ENCODE measurements at regions not wholly inside any gene's neighbourhood (a gene's known extent, or its start where the extent isn't known, plus 50 kb on each side); places are given as distances from the start of the nearest gene placed in this dataset.

DNA sequence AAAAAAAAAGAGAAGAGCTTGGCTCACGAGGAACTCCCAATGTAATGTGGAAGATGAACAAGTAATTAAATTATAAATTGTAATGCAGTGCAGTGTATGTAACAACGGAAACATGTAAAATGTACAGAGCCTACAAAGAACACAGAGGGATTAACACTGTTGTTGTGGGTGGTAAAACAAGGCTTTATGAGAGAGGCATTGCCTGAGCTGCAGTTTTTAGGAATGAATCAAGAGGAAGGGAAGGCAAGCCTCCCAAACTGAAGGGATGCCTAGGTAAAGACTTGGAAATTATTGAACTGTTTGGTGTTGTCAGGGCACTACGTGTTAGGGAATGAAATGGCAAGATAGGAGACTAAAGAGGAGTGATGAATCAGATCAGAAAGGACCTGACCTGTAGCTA is 213.7 kb downstream of the HTR7 start:
- TF ChIP-seq, protein P1, sequence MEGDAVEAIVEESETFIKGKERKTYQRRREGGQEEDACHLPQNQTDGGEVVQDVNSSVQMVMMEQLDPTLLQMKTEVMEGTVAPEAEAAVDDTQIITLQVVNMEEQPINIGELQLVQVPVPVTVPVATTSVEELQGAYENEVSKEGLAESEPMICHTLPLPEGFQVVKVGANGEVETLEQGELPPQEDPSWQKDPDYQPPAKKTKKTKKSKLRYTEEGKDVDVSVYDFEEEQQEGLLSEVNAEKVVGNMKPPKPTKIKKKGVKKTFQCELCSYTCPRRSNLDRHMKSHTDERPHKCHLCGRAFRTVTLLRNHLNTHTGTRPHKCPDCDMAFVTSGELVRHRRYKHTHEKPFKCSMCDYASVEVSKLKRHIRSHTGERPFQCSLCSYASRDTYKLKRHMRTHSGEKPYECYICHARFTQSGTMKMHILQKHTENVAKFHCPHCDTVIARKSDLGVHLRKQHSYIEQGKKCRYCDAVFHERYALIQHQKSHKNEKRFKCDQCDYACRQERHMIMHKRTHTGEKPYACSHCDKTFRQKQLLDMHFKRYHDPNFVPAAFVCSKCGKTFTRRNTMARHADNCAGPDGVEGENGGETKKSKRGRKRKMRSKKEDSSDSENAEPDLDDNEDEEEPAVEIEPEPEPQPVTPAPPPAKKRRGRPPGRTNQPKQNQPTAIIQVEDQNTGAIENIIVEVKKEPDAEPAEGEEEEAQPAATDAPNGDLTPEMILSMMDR (IDR thresholded peaks at IDR 0.05; ENCODE audit: low read depth, low read length, missing control alignments), result no peak
- H3K4me3 ChIP-seq (ENCODE audit: low read depth, low read length), result no peak overlapping the region

GRCh38 chr10:90650858-90651257 is 207.0 kb downstream of the HTR7 start:
- TF ChIP-seq, protein P1 (IDR thresholded peaks at IDR 0.05; ENCODE audit: low read depth, low read length, missing control alignments), result no peak
- DNase-seq (ENCODE audit: low read depth), result no peak
- no peak overlapping the region for H3K4me3 ChIP-seq (ENCODE audit: low read depth, low read length)

More for the DNA sequence above, 213.7 kb downstream of the HTR7 start:
- DNase-seq (ENCODE audit: low read depth), result no peak

- no peak for DNase-seq (ENCODE audit: low read depth)
- TF ChIP-seq, protein P1 (IDR thresholded peaks at IDR 0.05; ENCODE audit: low read depth, low read length, missing control alignments), result peak; percentile 49
- H3K4me3 ChIP-seq (ENCODE audit: low read depth, low read length), result no peak overlapping the region
These were observed 205.3 kb downstream of the HTR7 start for GRCh38 chr10:90652519-90652918.

DNA sequence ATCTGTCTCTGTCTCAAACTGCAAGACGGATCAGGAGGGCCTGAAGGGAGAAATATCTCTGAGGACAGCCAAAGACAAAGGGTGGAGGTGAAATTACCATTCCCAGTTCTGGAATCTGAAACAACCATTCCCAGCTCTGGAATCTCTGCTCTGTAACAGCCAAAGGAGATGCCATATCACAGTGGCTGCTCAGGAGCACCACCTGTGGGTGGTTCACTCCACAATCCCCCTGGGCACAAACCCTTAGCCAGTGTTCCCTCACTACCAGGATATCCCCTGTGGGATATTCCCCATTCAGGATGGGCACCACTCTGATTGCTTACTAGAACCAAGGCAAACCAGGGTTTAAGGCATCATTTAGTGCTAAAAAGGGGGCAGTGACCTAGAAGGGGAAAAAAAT is 199.0 kb downstream of the HTR7 start:
- DNase-seq (ENCODE audit: low read depth), result no peak
- TF ChIP-seq, protein P1 (IDR thresholded peaks at IDR 0.05; ENCODE audit: low read depth, low read length, missing control alignments), result peak; percentile 34

DNA sequence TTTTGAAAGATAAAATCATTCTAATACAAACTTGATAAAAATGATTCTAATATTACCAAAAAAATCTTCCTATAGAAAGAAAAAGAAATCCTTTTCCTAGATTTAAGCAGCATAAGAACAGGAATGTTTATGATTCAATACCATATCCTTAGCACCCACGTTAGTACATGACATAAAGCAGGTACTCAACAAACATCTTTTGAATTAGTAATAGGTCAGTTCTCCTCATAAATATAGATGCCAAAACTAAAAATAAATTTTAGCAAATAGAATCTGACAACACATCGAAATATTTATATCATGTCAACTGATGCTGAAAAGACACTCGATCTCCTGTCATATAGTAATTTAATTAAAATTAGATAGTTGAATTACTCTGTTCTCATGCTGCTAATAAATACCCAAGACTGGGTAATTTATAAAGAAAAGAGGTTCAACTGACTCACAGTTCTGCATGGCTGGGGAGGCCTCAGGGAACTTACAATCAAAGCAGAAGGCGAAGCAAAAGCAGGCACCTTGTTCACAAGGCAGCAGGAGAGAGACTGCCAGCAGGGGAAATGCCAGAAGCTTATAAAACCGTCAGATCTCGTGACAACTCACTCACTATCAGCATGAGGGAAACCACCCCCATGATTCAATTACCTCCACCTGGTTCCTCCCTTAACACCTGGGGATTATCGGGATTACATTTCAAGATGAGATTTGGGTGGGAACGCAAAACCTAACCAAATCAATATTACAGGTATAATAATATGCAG is 191.8 kb downstream of the HTR7 start:
- no peak overlapping the region for H3K4me3 ChIP-seq (ENCODE audit: low read depth, low read length)
- DNase-seq (ENCODE audit: low read depth), result no peak
- TF ChIP-seq, protein P1 (IDR thresholded peaks at IDR 0.05; ENCODE audit: low read depth, low read length, missing control alignments), result no peak

More for the DNA sequence above, 199.0 kb downstream of the HTR7 start:
- no peak overlapping the region for H3K4me3 ChIP-seq (ENCODE audit: low read depth, low read length)

GRCh38 chr10:90674461-90674860 is 183.4 kb downstream of the HTR7 start:
- TF ChIP-seq, protein P1 (IDR thresholded peaks at IDR 0.05; ENCODE audit: low read depth, low read length, missing control alignments), result no peak
- no peak for DNase-seq (ENCODE audit: low read depth)
- no peak overlapping the region for H3K4me3 ChIP-seq (ENCODE audit: low read depth, low read length)

DNA sequence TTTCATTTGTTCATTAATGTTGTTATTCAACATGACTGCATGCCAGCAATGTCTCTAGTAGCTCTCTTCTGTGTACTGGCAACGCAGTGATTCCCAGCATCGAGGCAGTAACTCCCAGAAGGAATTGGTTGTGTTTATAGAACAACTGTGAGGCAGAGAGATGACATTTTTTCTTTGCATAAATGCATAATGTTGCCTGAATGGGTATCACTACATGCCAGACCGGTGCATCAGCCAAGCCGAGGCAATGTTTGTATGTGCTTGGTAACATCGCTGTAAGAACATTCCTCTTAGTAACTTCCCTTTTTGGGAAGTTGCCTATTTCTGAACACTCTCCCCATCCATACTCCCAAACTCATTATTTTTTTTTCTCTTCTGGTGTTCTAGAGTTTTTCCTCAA is 182.9 kb downstream of the HTR7 start:
- DNase-seq (ENCODE audit: low read depth), result no peak
- TF ChIP-seq, protein P1 (IDR thresholded peaks at IDR 0.05; ENCODE audit: low read depth, low read length, missing control alignments), result no peak
- H3K4me3 ChIP-seq (ENCODE audit: low read depth, low read length), result no peak overlapping the region

All from GM12864 (cell line).